Thoracic aorta (tissue), 2 donors: ENCODE measurements at regions not wholly inside any gene's neighbourhood (a gene's known extent, or its start where the extent isn't known, plus 50 kb on each side); places are given as distances from the start of the nearest gene placed in this dataset.

Experiments used
- ATAC-seq: fragments of 150-250 bp; one replicate; pipeline ENCODE4 v1.8.0; 2017; ENCODE audit warnings: low read depth; ENCODE audit not compliant: insufficient number of reproducible peaks, low FRiP score
- DNase-seq: peaks from one replicate; pipeline ENCODE4 v3.0.0-alpha.2; 2020; ENCODE audit warnings: low spot score
- H3K27ac ChIP-seq, 2 donors: fragments of 200-600 bp; sonication (generic); 1 replicate in 1 of 2; 2 replicates in 1 of 2; pipeline ENCODE4 v1.5.1; 2016; ENCODE audit warnings: mild to moderate bottlenecking in 2 of 2, moderate library complexity in 2 of 2
- H3K27me3 ChIP-seq: fragments of 200-600 bp; sonication (generic); replicated peaks from 2 replicates; pipeline ENCODE4 v1.6.0; 2016; ENCODE audit warnings: mild to moderate bottlenecking; ENCODE audit not compliant: insufficient read depth
- H3K36me3 ChIP-seq: fragments of 200-600 bp; sonication (generic); one replicate; pipeline ENCODE4 v1.5.1; 2016
- H3K4me1 ChIP-seq, 2 donors: fragments of 200-600 bp; sonication (generic); 1 replicate in 1 of 2; 2 replicates in 1 of 2; pipeline versions ENCODE4 v1.5.1 to v1.6.0; 2016; ENCODE audit warnings: low read depth in 2 of 2, mild to moderate bottlenecking in 1 of 2; ENCODE audit not compliant: control insufficient read depth in 1 of 2
- H3K4me3 ChIP-seq: fragments of 200-600 bp; sonication (generic); 2 replicates; pipeline ENCODE4 v1.5.1; 2016; ENCODE audit warnings: mild to moderate bottlenecking
- H3K9me3 ChIP-seq: fragments of 200-600 bp; sonication (generic); 2 replicates; pipeline ENCODE4 v1.5.1; 2016
- CTCF ChIP-seq: fragments of 200-600 bp; sonication (generic); IDR thresholded peaks from one replicate; pipeline ENCODE4 v1.5.1; 2019; ENCODE audit warnings: antibody characterized with exemption

- Histone ChIP-seq H3K4me1 (no peaks in the 10 kb centered on the region), H3K4me3 (no peak overlapping the region), H3K27ac (no peak overlapping the region), H3K27me3 (no peaks in the 10 kb centered on the region), H3K36me3 (no peaks in the 10 kb centered on the region), H3K9me3 (no peaks in the 10 kb centered on the region)
- TF ChIP-seq CTCF = no peak
- ATAC-seq = no peak
- DNase-seq = no peak
Measured at GRCh38 chr10:63915240-63915639, 394.0 kb downstream of the REEP3 start.

GRCh38 chr10:63917363-63917762, 396.2 kb downstream of the REEP3 start:
- H3K4me1 ChIP-seq = no peaks in the 10 kb centered on the region
- no peak overlapping the region for H3K4me3 ChIP-seq
- no peak for DNase-seq
- H3K27ac ChIP-seq = no peak overlapping the region
- no peaks in the 10 kb centered on the region for H3K27me3 ChIP-seq
- H3K36me3 ChIP-seq = no peaks in the 10 kb centered on the region
- no peak for TF ChIP-seq CTCF
- H3K9me3 ChIP-seq = no peaks in the 10 kb centered on the region
- no peak for ATAC-seq

GRCh38 chr10:63919575-63920279, 398.5 kb downstream of the REEP3 start:
- H3K27me3 ChIP-seq = no peaks in the 10 kb centered on the region
- no peaks in the 10 kb centered on the region for H3K4me1 ChIP-seq
- no peaks in the 10 kb centered on the region for H3K36me3 ChIP-seq
- H3K9me3 ChIP-seq = no peaks in the 10 kb centered on the region
- no peak overlapping the region for H3K4me3 ChIP-seq
- no peak for DNase-seq
- TF ChIP-seq CTCF = no peak
- ATAC-seq = no peak
- no peak overlapping the region for H3K27ac ChIP-seq

GRCh38 chr10:63920926-63921325, 399.7 kb downstream of the REEP3 start:
- H3K4me1 ChIP-seq = no peaks in the 10 kb centered on the region
- H3K4me3 ChIP-seq = no peak overlapping the region
- no peaks in the 10 kb centered on the region for H3K36me3 ChIP-seq
- H3K27me3 ChIP-seq = no peaks in the 10 kb centered on the region
- ATAC-seq = no peak
- no peak overlapping the region for H3K27ac ChIP-seq
- no peaks in the 10 kb centered on the region for H3K9me3 ChIP-seq
- no peak for DNase-seq
- no peak for TF ChIP-seq CTCF

GRCh38 chr10:63921908-63922467, 400.8 kb downstream of the REEP3 start:
- ATAC-seq (no peak), DNase-seq (no peak)
- H3K27ac ChIP-seq = no peak overlapping the region
- H3K9me3 ChIP-seq = no peaks in the 10 kb centered on the region
- no peaks in the 10 kb centered on the region for H3K27me3 ChIP-seq
- H3K36me3 ChIP-seq = no peaks in the 10 kb centered on the region
- H3K4me3 ChIP-seq = no peak overlapping the region
- no peaks in the 10 kb centered on the region for H3K4me1 ChIP-seq
- TF ChIP-seq CTCF = no peak
